IMR-90 (cell line): ENCODE measurements at regions not wholly inside any gene's neighbourhood (a gene's known extent, or its start where the extent isn't known, plus 50 kb on each side); places are given as distances from the start of the nearest gene placed in this dataset.
A peak's percentile ranks its signal among the peaks of the same experiment; 100 is the strongest.

Experiments used
- ATAC-seq: fragments of 200-7000 bp; cut with Tn5 transposase; 2 replicates; pipeline ENCODE4 v1.9.1; 2020; ENCODE audit warnings: low read depth, mild to moderate bottlenecking, moderate library complexity
- BruUV-seq: library from RNA; stranded (reverse); fragments of 400-500 nt; replicated peaks from 2 replicates; lab custom pipeline; 2021; lab: Mats Ljungman, UMichigan
- CTCF ChIA-PET: fragments of 300-600 bp; formaldehyde crosslinking; extraction: SDS; loops from one replicate; lab custom pipeline; 2021; ENCODE audit warnings: antibody characterized with exemption; lab: Yijun Ruan, JAX
- POLR2A ChIA-PET: fragments of 300-600 bp; sonication (Branson Sonifier 250); formaldehyde crosslinking; loops from one replicate; lab custom pipeline; 2022; ENCODE audit warnings: antibody characterized with exemption; ENCODE audit not compliant: unreplicated experiment; lab: Charles Lee
- DNase-seq: peaks from one replicate; pipeline ENCODE4 v3.0.0; 2013
- H2AFZ ChIP-seq: replicated peaks from 2 replicates; pipeline ENCODE3; 2013; ENCODE audit warnings: low read length, mild to moderate bottlenecking; ENCODE audit not compliant: poor library complexity
- H2AK5ac ChIP-seq: 2 replicates; pipeline ENCODE4 v1.6.1; 2013; ENCODE audit warnings: low read depth, low read length, inconsistent platforms
- H2AK9ac ChIP-seq: replicated peaks from 2 replicates; pipeline ENCODE3; 2013; ENCODE audit warnings: mild to moderate bottlenecking, low read depth, low read length, moderate library complexity; ENCODE audit not compliant: poor library complexity
- H2BK120ac ChIP-seq: 2 replicates; pipeline ENCODE4 v1.6.1; 2013; ENCODE audit warnings: low read depth, low read length, inconsistent platforms
- H2BK15ac ChIP-seq: 3 replicates; pipeline ENCODE4 v1.6.1; 2013; ENCODE audit warnings: low read depth, low read length, inconsistent platforms
- H2BK20ac ChIP-seq: 2 replicates; pipeline ENCODE4 v1.6.1; 2013; ENCODE audit warnings: low read depth, mild to moderate bottlenecking, inconsistent platforms, low read length, moderate library complexity
- H2BK5ac ChIP-seq: 2 replicates; pipeline ENCODE4 v1.6.1; 2013; ENCODE audit warnings: mild to moderate bottlenecking, low read depth, low read length, inconsistent platforms; ENCODE audit not compliant: poor library complexity, severe bottlenecking
- H3K14ac ChIP-seq: replicated peaks from 2 replicates; pipeline ENCODE4 v1.6.1; 2013; ENCODE audit warnings: low read depth, low read length, inconsistent platforms
- H3K18ac ChIP-seq: 2 replicates; pipeline ENCODE4 v1.6.1; 2013; ENCODE audit warnings: low read depth, low read length, control low read depth
- H3K23ac ChIP-seq: 2 replicates; pipeline ENCODE4 v1.6.1; 2013; ENCODE audit warnings: low read depth, low read length, inconsistent platforms
- H3K27ac ChIP-seq: 2 replicates; pipeline ENCODE4 v1.5.1; 2013; ENCODE audit warnings: mild to moderate bottlenecking, control low read depth, low read length; ENCODE audit not compliant: insufficient read depth
- H3K27me3 ChIP-seq: 2 replicates; pipeline ENCODE4 v1.6.1; 2013; ENCODE audit warnings: low read length; ENCODE audit not compliant: control insufficient read depth, insufficient read depth
- H3K36me3 ChIP-seq: 2 replicates; pipeline ENCODE4 v1.6.1; 2013; ENCODE audit warnings: low read length, mixed read lengths; ENCODE audit not compliant: control insufficient read depth, insufficient read depth
- H3K4ac ChIP-seq: 2 replicates; pipeline ENCODE4 v1.6.1; 2013; ENCODE audit warnings: low read depth, low read length, inconsistent platforms
- H3K4me1 ChIP-seq: 2 replicates; pipeline ENCODE4 v1.6.1; 2013; ENCODE audit warnings: low read length, mixed read lengths; ENCODE audit not compliant: control insufficient read depth, insufficient read depth
- H3K4me2 ChIP-seq: 2 replicates; pipeline ENCODE4 v1.6.1; 2013; ENCODE audit warnings: low read depth, mild to moderate bottlenecking, control low read depth, low read length, moderate library complexity
- H3K4me3 ChIP-seq: 2 replicates; pipeline ENCODE4 v1.5.1; 2013; ENCODE audit warnings: low read depth, mild to moderate bottlenecking, control low read depth, low read length, moderate library complexity; ENCODE audit not compliant: insufficient read depth
- H3K56ac ChIP-seq: 2 replicates; pipeline ENCODE4 v1.6.1; 2013; ENCODE audit warnings: low read length, inconsistent platforms; ENCODE audit not compliant: insufficient read depth; ENCODE audit errors: extremely low read depth
- H3K79me1 ChIP-seq, 2 experiments: 2 replicates each; pipeline ENCODE4 v1.6.1; 2013; ENCODE audit warnings: low read length in 2 of 2, inconsistent platforms in 1 of 2, low read depth in 1 of 2
- H3K9ac ChIP-seq: 2 replicates; pipeline ENCODE4 v1.6.1; 2013; ENCODE audit warnings: low read depth, low read length, control low read depth
- H3K9me1 ChIP-seq: 2 replicates; pipeline ENCODE4 v1.6.1; 2013; ENCODE audit warnings: low read length, inconsistent platforms; ENCODE audit not compliant: insufficient read depth
- H3K9me3 ChIP-seq: 2 replicates; pipeline ENCODE4 v1.6.1; 2013; ENCODE audit warnings: low read length; ENCODE audit not compliant: control insufficient read depth, insufficient read depth
- H4K20me1 ChIP-seq: 2 replicates; pipeline ENCODE4 v1.6.1; 2013; ENCODE audit warnings: low read length, inconsistent platforms; ENCODE audit not compliant: insufficient read depth
- H4K5ac ChIP-seq: 2 replicates; pipeline ENCODE4 v1.6.1; 2013; ENCODE audit warnings: mild to moderate bottlenecking, low read depth, low read length, control low read depth
- H4K8ac ChIP-seq, 2 experiments: 2 replicates each; pipeline ENCODE4 v1.6.1; 2013; ENCODE audit warnings: low read depth in 2 of 2, low read length in 2 of 2, control low read depth in 1 of 2, inconsistent platforms in 1 of 2
- H4K91ac ChIP-seq: 2 replicates; pipeline ENCODE4 v1.6.1; 2013; ENCODE audit warnings: low read depth, low read length, inconsistent platforms; ENCODE audit not compliant: insufficient read depth
- CHD1 ChIP-seq: IDR thresholded peaks from 2 replicates; pipeline ENCODE4 v1.6.1; 2012; ENCODE audit warnings: low read depth, low read length, improper control_type of control experiment
- CTCF ChIP-seq: conservative IDR thresholded peaks from 2 replicates; pipeline ENCODE4 v1.5.1; 2012; ENCODE audit warnings: mild to moderate bottlenecking, low read depth, low read length, improper control_type of control experiment
- FOS ChIP-seq: fragments of 150-350 bp; IDR thresholded peaks from 2 replicates; pipeline ENCODE4 v1.6.1; 2016; ENCODE audit warnings: low read depth, low read length
- MAFK ChIP-seq: IDR thresholded peaks from 2 replicates; pipeline ENCODE4 v1.6.1; 2012; ENCODE audit warnings: low read depth, low read length, improper control_type of control experiment
- MAZ ChIP-seq: IDR thresholded peaks from 2 replicates; pipeline ENCODE4 v1.6.1; 2012; ENCODE audit warnings: low read depth, mild to moderate bottlenecking, low read length, improper control_type of control experiment, moderate library complexity, borderline replicate concordance
- NFE2L2 ChIP-seq: fragments of 150-350 bp; IDR thresholded peaks from 2 replicates; pipeline ENCODE4 v1.6.1; 2016; ENCODE audit warnings: low read depth, mild to moderate bottlenecking, low read length
- POLR2A ChIP-seq: IDR thresholded peaks from 2 replicates; pipeline ENCODE4 v1.6.1; 2012; ENCODE audit warnings: mild to moderate bottlenecking, low read depth, low read length
- RAD21 ChIP-seq: IDR thresholded peaks from 2 replicates; pipeline ENCODE4 v1.6.1; 2012; ENCODE audit warnings: low read length, improper control_type of control experiment
- USF2 ChIP-seq: fragments of 150-350 bp; IDR thresholded peaks from 2 replicates; pipeline ENCODE4 v1.6.1; 2017; ENCODE audit warnings: mild to moderate bottlenecking, antibody characterized with exemption, low read length, low read depth
- WGBS, 2 experiments: methylation state at CpG; one replicate each; pipeline versions ENCODE4 v1.1.5 to v1.1.7; 2013; ENCODE audit warnings: missing lambda C conversion rate in 2 of 2; ENCODE audit not compliant: insufficient read length in 1 of 2; ENCODE audit errors: extremely low coverage in 2 of 2; 5-methylcytosine and 5-hydroxymethylcytosine counted together
- dilution Hi-C: fragments of 300-500 bp; cut with HindIII; formaldehyde crosslinking; loops from one replicate; pipeline ENCODE4 v1.14.3; 2018; ENCODE audit warnings: low sequenced_read_pairs; ENCODE audit not compliant: unreplicated experiment
- in situ Hi-C: fragments of 300-500 bp; cut with MboI; formaldehyde crosslinking; loops from 3 replicates; pipeline ENCODE4 v1.14.3; 2019; ENCODE audit warnings: low sequenced_read_pairs, inconsistent platforms, mixed read lengths
- intact Hi-C: fragments of 100-400 bp; cut with micrococcal nuclease; formaldehyde crosslinking; loops from 2 replicates; pipeline ENCODE4 v1.10.0; 2022

GRCh38 chr9:16058131-16058549 lies 505.3 kb downstream of the CCDC171 start:
- H2AK9ac ChIP-seq = peak overlapping the region; percentile 73
- peak overlapping the region; percentile 4; the same call in 1 of the 2 replicates for H3K4me2 ChIP-seq
- peak overlapping the region; percentile 99 for H4K91ac ChIP-seq
- peak overlapping the region; percentile 85 for H2BK15ac ChIP-seq
- ChIA-PET POLR2A (interaction anchor here (0.6 kb wide), 1 partner anchor 127 kb away, joined by 6 read pairs; no protein-coding TSS in a partner anchor), CTCF (no interaction called here)
- dilution Hi-C loops (no loop called here), in situ Hi-C loops (no loop called here), intact Hi-C loops (no loop called here)
- peak overlapping the region; percentile 95 for H2BK20ac ChIP-seq
- H3K18ac ChIP-seq = peak overlapping the region; percentile 46
- H3K4me3 ChIP-seq = no peak overlapping the region
- ATAC-seq = peak; percentile 94
- DNase-seq = peak; percentile 86
- peak overlapping the region; percentile 87 to 88 for H4K8ac ChIP-seq
- peaks cover 11% of the 10 kb centered on the region for H3K9me1 ChIP-seq
- no peak overlapping the region for H3K9ac ChIP-seq
- peak overlapping the region; percentile 73 for H3K14ac ChIP-seq
- H3K27ac ChIP-seq = peak overlapping the region; percentile 82
- H3K23ac ChIP-seq = 0 out of 2 replicates have a peak overlapping the region, but pooled peaks have one; percentile 29
- H2AK5ac ChIP-seq = peak overlapping the region; percentile 97
- H4K5ac ChIP-seq = peak overlapping the region; percentile 56
- H2BK5ac ChIP-seq = peak overlapping the region; percentile 98
- H3K56ac ChIP-seq = 0 out of 2 replicates have a peak overlapping the region, but pooled peaks have one; percentile 78
- H3K4me1 ChIP-seq = peaks cover 10% of the 10 kb centered on the region
- H2AFZ ChIP-seq = peak overlapping the region; percentile 80
- WGBS, 2 experiments = 0% methylated on average over 2 of the region's 7 CpGs; no CpG with 5 or more reads in 1 of the 2 experiments
- no peaks in the 10 kb centered on the region for H3K36me3 ChIP-seq
- no peaks in the 10 kb centered on the region for H3K9me3 ChIP-seq
- no TSS peak for BruUV-seq
- 0 out of 4 replicates have a peak, but pooled peaks cover 0 to 5% of the 10 kb centered on the region in 2 experiments for H3K79me1 ChIP-seq
- H2BK120ac ChIP-seq = peak overlapping the region; percentile 100
- H3K27me3 ChIP-seq = no peaks in the 10 kb centered on the region
- H3K4ac ChIP-seq = peak overlapping the region; percentile 90
- H4K20me1 ChIP-seq = no peaks in the 10 kb centered on the region
- TF ChIP-seq POLR2A (no peak), RAD21 (no peak), FOS (0 out of 2 replicates have a peak, but pooled peaks have one; percentile 9), USF2 (peak; percentile 34; the same call in 1 of the 2 replicates), NFE2L2 (no peak), MAFK (no peak), MAZ (no peak), CTCF (no peak), CHD1 (no peak)
